Epithelial cell of esophagus (primary cell): ENCODE measurements at regions not wholly inside any gene's neighbourhood (a gene's known extent, or its start where the extent isn't known, plus 50 kb on each side); places are given as distances from the start of the nearest gene placed in this dataset.
A peak's percentile ranks its signal among the peaks of the same experiment; 100 is the strongest.

Source experiments
- DNase-seq: peaks from one replicate; pipeline ENCODE4 v3.0.0; 2010; ENCODE audit warnings: low read depth
- H3K4me3 ChIP-seq: 2 replicates; pipeline ENCODE4 v1.5.1; 2011; ENCODE audit warnings: mild to moderate bottlenecking, low read length, control low read depth
- CTCF ChIP-seq: IDR thresholded peaks from 2 replicates; pipeline ENCODE4 v1.5.1; 2011; ENCODE audit warnings: low read depth, mild to moderate bottlenecking, low read length, control low read depth, inconsistent platforms; ENCODE audit not compliant: insufficient read depth; ENCODE audit errors: missing control alignments

DNA sequence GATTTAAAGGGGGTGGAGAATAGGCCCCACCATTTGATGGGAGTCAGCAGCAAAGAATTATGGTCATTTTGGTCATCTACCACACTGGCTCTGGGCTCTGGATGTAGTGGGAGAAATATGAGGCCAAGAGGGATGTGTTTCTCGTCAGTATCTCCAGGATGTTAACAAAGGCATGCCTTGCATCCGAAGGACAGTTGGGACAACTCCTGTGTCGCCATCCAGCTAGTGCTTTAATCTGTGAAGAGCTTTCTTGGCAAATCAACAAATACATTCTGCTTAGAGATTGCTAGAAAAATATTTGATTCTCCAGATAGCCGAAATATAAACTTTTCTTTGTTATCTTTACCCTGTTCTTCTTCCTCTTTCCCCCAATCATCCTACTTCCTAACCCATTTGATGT is 287.1 kb upstream of the TNP1 start:
- TF ChIP-seq CTCF: no peak
- no peak overlapping the region for H3K4me3 ChIP-seq
- DNase-seq: no peak

DNA sequence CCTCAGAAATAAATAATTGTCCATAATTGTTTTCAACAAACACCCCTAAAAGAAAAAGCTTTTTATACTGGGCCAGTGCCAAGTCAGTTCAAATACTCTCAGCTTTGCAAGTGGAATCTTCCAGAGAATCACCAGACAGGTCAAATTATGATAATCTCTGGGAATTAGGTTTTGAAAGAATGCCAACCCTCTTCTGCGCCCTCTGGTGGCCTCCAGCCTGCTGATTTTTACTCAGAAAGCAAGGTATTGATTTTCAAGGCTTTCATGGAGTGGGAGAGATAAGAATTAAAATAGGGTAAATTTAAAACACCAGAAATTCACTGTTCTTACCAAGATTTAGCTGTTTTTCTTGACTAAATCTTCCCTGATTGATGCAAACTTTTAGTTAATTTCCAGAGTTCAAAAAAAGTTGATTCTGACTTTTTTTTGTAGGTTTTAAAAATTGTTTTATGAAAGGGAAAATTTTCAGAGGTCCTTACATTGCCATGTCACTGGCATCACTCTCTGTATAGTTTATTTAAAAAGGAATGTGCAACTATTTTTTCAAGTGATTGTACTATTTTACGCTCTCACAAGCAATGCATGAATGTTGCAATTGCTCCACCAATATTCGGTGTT is 282.9 kb upstream of the TNP1 start:
- no peak overlapping the region for H3K4me3 ChIP-seq
- peak; percentile 73 for TF ChIP-seq CTCF
- DNase-seq: peak; percentile 51

- DNase-seq: no peak
Measured at GRCh38 chr2:217138284-217138683, 278.4 kb upstream of the TNP1 start.

GRCh38 chr2:217127744-217128143 is 267.9 kb upstream of the TNP1 start:
- no peak for DNase-seq
- TF ChIP-seq CTCF: no peak
- H3K4me3 ChIP-seq: no peak overlapping the region

More at GRCh38 chr2:217138284-217138683, 278.4 kb upstream of the TNP1 start:
- no peak overlapping the region for H3K4me3 ChIP-seq
- no peak for TF ChIP-seq CTCF

GRCh38 chr2:217125014-217125413 is 265.1 kb upstream of the TNP1 start:
- no peak for TF ChIP-seq CTCF
- no peak overlapping the region for H3K4me3 ChIP-seq
- no peak for DNase-seq

GRCh38 chr2:217124050-217124449 is 264.2 kb upstream of the TNP1 start:
- no peak overlapping the region for H3K4me3 ChIP-seq
- DNase-seq: no peak
- no peak for TF ChIP-seq CTCF

DNA sequence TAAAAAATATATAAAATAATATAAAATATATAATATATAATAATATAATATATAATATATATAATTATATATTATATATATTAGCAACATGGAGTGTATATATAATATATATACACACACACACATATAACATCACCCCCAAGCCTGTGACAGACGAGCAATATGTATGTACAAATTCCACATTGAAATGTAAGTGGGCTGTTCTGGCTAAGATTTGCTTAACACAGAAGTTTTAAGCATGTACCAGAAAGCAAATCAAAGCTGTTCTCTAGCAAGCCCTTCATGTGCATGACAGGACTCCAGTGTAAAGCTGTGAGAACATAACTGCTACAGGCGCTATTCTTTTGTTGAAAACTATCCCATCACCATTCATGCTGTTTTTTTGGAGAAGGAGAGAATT is 261.7 kb upstream of the TNP1 start:
- H3K4me3 ChIP-seq: no peak overlapping the region
- no peak for TF ChIP-seq CTCF
- no peak for DNase-seq
